ENCODE measurements at regions not wholly inside any gene's neighbourhood (a gene's known extent, or its start where the extent isn't known, plus 50 kb on each side); places are given as distances from the start of the nearest gene placed in this dataset.
"Not testable (repeated sequence)": the region's sequence is repeated elsewhere in the genome, so short reads cannot be mapped to it uniquely, and the experiment has no call there.

GRCh38 chr10:130261766-130262165 is 125.6 kb downstream of the GLRX3 start:
- DNase-seq (ENCODE audit: low read depth), result no peak

- no peak for DNase-seq (ENCODE audit: low read depth)
These were observed 127.1 kb downstream of the GLRX3 start for GRCh38 chr10:130263289-130263688.

GRCh38 chr10:130265542-130265941 is 129.4 kb downstream of the GLRX3 start:
- no peak for DNase-seq (ENCODE audit: low read depth)

GRCh38 chr10:130282492-130283218 is 146.5 kb downstream of the GLRX3 start:
- no peak for DNase-seq (ENCODE audit: low read depth)

- DNase-seq (ENCODE audit: low read depth), result no peak
These were observed 147.0 kb downstream of the GLRX3 start for GRCh38 chr10:130283219-130283545.

- not testable (repeated sequence) for DNase-seq (ENCODE audit: low read depth)
These were observed 159.6 kb downstream of the GLRX3 start for GRCh38 chr10:130295761-130296160.

GRCh38 chr10:130300608-130301020 is 164.4 kb downstream of the GLRX3 start:
- peak; percentile 9 for DNase-seq (ENCODE audit: low read depth)

- DNase-seq (ENCODE audit: low read depth), result peak; percentile 52
These were observed 165.1 kb downstream of the GLRX3 start for GRCh38 chr10:130301021-130301892.

GRCh38 chr10:130326954-130327353 is 190.8 kb downstream of the GLRX3 start:
- DNase-seq (ENCODE audit: low read depth), result no peak

- DNase-seq (ENCODE audit: low read depth), result no peak
These were observed 193.6 kb downstream of the GLRX3 start for GRCh38 chr10:130329792-130330191.

- DNase-seq (ENCODE audit: low read depth), result no peak
These were observed 197.0 kb downstream of the GLRX3 start for GRCh38 chr10:130333185-130333584.

GRCh38 chr10:130335336-130335735 is 199.1 kb downstream of the GLRX3 start:
- DNase-seq (ENCODE audit: low read depth), result no peak

GRCh38 chr10:130336617-130337304 is 200.6 kb downstream of the GLRX3 start:
- DNase-seq (ENCODE audit: low read depth), result no peak

GRCh38 chr10:130337305-130337640 is 201.1 kb downstream of the GLRX3 start:
- DNase-seq (ENCODE audit: low read depth), result no peak

GRCh38 chr10:130337696-130338635 is 201.8 kb downstream of the GLRX3 start:
- no peak for DNase-seq (ENCODE audit: low read depth)

GRCh38 chr10:130338636-130339024 is 202.4 kb downstream of the GLRX3 start:
- DNase-seq (ENCODE audit: low read depth), result no peak

GRCh38 chr10:130339091-130339490 is 202.9 kb downstream of the GLRX3 start:
- no peak for DNase-seq (ENCODE audit: low read depth)

- no peak for DNase-seq (ENCODE audit: low read depth)
These were observed 203.7 kb downstream of the GLRX3 start for GRCh38 chr10:130339911-130340310.

GRCh38 chr10:130340816-130341215 is 204.6 kb downstream of the GLRX3 start:
- DNase-seq (ENCODE audit: low read depth), result no peak

GRCh38 chr10:130341356-130341755 is 205.2 kb downstream of the GLRX3 start:
- no peak for DNase-seq (ENCODE audit: low read depth)

GRCh38 chr10:130345728-130346127 is 209.5 kb downstream of the GLRX3 start:
- DNase-seq (ENCODE audit: low read depth), result no peak

- DNase-seq (ENCODE audit: low read depth), result no peak
These were observed 214.8 kb downstream of the GLRX3 start for GRCh38 chr10:130350996-130351395.

Data from fibroblast of gingiva (primary cell).